ENCODE measurements at regions not wholly inside any gene's neighbourhood (a gene's known extent, or its start where the extent isn't known, plus 50 kb on each side); places are given as distances from the start of the nearest gene placed in this dataset.

DNA sequence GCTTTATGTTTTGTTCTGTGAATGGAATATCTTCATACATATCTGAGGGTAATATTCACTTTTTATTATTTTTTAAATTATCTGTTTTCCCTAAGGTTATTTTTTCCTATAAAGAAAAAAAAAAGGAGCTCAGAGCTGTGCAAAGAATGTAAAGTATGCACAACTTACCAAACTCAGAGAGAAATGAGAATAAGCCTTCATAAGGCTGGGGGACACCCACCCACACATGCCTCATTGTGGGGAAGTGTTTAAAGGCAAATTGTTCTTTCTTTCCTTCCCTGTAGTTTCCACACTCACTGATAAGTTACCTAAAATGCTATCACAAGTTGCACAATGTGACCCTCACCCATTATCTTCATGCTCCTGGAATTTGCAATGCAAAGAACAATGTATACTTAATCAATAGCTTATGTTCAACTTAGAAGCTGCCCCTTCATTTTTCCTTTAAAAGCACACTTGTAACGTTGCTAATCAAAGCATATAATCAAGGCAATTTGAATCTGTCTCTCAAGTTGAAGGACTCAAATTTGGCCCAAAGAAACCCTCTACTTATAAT lies 108.1 kb downstream of the GNAT3 start:
- DNase-seq (ENCODE audit: low read depth) = no peak

DNA sequence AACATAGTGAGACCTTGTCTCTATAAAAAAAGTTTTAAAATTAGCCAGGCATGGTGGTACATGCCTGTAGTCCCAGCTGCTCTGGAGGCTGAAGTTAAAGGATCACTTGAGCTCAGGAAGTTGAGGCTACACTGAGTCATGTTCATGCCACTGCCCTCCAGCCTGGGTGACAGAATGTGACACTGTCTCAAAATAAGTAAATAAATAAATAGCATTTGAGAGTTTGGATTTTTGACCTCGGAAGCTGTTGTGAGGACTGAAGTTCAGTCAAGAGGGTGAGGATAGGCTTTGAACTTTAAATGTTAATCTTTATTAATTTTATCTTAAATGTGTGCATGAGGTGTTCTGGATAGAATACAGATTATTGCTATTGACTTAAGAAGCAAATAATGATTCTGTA lies 110.2 kb downstream of the GNAT3 start:
- DNase-seq (ENCODE audit: low read depth) = no peak

DNA sequence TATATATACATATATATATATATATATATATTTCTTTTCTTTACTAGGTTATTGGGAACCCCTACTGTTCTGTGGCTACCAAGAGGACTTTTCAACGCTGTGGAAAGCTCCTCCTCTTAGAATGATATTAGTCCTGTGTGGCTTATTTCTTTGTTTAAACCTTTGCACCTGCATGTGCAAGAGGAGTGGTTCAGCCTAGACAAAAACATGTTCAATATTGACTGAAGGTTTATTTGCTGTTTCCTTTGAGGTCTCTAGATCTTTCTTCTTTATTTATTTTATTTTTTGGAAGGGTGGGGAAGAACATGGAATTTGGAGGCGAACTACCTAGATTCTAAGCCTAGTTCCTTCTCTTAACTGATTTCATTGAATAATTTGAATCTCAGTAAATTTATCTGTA lies 118.1 kb downstream of the GNAT3 start:
- no peak for DNase-seq (ENCODE audit: low read depth)

DNA sequence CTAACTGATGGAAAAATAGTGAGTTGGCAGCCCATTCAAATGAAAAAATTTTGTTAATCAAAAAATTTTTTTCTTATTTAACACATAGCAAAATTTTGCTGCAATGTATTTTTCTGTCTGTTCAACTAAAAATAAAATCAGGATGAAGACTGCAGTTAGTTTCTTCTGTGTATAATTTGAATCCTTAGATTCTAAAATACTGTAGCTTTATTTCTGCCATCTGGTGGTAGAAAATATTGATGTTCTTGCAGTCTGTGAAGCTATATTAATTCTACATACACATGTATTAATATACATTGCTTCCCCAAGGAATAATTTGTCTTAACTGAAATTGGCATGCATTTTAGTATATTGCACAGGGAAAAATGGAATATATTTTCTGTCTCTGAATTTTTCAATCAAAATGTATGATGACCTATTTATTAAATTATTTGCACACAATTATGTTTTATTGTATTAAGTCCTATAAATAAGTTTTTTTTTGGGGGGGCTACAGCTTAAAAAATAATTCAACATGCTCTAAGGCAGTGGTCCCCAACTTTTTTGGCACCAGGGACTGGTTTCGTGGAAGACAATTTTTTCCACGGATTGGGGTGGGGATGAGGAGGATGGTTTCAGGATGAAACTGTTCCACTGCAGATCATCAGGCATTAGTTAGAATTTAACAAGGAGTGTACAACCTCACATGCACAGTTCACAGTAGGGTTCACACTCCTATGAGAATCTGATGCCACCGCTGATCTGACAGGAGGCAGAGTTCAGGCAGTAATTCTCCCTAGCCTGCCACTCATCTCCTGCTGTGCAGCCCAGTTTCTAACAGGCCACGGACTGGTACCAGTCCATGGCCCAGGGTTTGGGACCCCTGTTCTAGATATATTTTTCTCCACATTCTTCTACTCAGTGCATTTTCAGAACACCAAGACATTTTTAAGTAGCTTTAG lies 119.4 kb downstream of the GNAT3 start:
- peak; percentile 66 for DNase-seq (ENCODE audit: low read depth)

DNA sequence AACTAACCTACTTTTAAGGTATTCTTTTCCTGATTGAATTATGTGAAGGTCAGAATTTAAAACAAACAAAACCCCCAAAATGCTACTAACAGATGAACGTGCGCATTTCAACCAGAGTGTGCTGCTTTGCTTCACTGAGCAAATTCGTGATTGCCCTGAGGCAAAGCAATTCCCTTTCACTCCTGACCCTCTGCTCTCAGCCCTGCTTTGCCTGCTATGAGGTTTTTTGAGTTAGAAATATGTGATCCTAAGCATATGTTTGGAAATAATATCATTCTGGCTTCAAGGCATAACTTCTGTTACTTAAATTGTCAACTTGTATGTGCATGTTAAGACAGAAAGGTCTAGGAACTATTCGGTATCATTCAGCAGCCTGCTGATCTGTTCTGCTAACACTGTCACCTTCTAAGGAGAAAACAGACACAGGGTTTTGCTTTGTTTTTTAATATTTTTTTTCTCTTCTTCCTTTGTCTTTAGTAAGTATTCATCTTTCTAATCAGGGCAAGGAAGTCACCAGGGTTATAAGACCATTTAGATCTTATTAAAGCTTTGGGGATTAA lies 124.2 kb downstream of the GNAT3 start:
- DNase-seq (ENCODE audit: low read depth) = no peak

DNA sequence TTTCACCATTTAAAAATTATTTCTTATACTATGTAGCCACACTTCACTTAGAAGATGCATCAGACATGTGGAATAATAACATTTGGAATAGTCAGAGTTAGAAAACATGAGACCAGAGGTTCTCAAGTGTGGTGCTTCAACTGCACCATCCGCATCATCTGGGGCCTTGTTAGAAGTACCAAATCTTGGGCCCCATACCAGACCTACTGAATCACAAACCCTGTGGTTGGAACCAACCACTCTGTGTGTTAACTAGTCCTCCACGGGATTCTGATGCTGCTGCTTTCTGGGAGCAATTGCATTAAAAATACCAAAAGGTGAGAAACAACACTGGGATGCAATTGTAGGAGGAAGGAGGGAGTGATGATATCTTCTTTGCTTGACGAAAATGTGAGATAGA lies 125.2 kb downstream of the GNAT3 start:
- peak; percentile 60 for DNase-seq (ENCODE audit: low read depth)

DNA sequence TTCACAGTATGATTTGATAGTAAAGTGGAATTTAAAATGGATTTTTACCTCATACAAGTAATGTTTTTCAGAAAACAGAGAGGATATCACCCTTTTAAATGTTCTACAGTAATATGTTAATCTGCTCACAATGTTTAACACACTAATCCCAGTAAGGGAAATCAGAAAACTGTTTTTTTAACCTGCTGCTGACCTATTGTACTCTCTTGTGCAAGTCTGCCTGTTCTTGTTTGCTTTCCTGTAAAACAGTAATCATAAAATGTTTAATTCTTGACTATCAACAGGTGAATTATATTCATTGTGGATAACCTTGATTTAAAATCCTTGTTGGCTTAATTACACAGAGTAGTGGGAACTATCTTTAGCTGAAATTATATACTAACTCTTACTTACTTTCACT lies 126.4 kb downstream of the GNAT3 start:
- DNase-seq (ENCODE audit: low read depth) = no peak

DNA sequence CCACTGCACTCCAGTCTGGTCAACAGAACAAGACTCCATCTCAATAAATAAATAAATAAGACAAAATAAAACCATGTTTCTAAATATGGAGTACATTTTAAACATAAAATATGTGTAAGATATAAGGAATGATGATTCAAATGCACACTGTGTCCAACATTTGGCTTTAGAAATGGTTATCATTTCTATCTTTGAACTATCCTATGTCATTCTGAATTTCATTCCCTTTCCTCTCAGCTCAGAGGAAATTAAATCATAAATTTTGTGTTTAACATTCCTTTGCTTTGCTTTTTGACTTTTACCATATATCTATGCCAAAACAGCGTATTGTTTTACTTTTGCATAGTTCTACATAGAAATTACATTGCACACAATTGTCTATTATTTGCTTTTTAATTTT lies 130.9 kb downstream of the GNAT3 start:
- DNase-seq (ENCODE audit: low read depth) = no peak

DNA sequence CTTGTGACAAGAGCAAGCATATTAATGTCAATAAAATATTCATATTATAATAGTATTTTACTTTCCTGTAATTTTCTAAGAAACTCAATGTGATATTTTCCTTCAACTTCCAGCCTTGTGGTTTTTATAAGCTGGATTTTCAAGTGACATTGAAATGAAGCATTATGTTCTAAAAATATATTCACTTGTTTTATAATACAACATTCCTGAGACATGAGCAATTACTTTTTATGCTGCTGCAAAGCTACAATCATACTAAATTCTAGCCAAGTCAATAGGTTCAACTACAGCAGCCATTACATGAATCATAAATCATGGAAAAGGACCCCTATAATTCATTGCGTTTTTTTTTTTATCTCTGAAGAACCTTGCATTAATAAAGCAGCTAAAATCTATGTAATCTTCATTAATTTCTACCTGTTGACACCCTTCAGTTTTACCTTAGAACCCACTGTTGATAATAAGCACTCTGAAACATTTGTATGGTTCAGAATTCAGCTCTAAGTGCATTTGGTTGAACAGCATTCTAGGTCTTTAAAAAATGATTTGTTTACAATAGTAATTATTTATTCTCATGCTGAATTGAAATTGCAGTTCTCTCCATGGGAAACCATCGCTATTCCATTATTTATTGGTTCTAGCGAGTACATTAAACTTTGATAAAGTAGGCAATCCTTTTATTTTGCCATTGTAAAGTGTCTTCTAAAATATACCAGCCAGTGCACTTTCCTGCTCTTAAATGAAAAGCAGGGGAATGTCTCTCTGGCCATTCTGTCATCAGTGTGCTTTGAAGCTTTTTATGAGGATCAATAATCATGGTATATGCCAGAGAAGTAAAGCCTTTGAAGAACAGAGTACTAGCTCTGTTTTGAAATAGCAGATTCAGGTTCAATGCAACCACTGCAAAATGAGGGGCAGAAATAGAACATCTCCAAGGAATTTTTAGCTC lies 132.6 kb downstream of the GNAT3 start:
- peak; percentile 84 for DNase-seq (ENCODE audit: low read depth)

DNA sequence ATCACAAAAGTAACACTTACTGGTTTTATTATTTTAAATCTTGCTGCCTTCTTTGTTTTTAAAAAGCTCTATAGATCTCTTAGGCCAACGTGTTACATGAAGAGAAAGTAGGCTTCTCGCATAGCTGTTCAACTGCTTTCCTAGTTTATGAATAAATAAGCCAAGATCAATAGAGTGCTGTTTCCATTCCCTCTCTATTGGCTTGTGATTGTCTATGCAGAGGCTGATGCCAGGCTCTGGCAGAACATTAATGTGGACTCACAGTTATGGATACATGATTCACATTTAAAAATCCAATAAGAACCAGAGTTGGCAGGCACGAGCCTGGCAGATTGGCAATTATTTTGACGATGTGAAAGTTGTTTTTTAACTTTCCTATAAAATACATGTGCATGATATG lies 137.5 kb downstream of the GNAT3 start:
- DNase-seq (ENCODE audit: low read depth) = no peak

DNA sequence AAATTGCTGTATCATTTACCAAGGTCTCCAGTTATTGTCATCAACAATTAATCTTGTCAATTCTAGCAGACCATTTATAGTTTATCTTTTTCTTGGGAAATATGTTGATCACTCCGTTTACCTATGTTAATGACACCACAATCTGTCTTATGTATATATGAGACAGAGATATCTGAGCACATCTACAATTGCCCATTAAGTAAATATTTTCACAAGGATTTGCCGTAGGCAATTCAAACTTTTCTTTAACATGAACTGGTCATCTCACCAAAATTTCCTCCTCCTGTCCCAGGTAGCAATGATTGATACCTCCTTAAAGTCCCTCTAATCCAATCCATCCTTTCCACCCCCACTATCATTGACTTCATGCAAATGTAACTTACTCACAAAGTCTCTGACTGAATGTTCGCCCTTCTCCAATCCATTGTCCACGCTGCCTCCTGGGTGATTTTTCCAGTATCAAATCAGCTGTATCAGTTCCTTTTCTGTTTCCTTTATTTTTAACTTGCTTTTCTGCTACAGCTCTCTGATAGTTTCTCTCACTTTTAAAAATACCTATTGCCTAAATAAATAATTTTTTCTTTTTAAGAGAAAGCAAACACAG lies 138.3 kb downstream of the GNAT3 start:
- no peak for DNase-seq (ENCODE audit: low read depth)

DNA sequence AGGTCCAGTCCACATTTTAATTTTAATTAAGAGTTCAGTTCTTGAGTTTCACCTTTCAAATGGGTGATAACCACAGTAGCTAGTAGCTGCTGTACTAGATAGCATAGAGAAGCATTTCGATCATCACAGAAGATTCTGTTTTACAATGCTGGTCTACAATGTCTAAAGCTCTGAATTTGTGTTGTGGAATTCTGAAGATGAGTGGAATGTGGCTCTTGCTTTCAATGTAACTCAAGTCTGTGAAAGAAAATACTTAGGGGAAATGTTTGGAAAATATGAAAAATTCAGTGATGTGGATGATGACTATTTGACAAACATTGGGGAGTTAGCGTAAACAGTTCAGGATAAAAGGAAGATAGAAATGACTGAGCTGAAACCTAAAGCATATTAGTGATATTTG lies 139.4 kb downstream of the GNAT3 start:
- DNase-seq (ENCODE audit: low read depth) = peak; percentile 30

DNA sequence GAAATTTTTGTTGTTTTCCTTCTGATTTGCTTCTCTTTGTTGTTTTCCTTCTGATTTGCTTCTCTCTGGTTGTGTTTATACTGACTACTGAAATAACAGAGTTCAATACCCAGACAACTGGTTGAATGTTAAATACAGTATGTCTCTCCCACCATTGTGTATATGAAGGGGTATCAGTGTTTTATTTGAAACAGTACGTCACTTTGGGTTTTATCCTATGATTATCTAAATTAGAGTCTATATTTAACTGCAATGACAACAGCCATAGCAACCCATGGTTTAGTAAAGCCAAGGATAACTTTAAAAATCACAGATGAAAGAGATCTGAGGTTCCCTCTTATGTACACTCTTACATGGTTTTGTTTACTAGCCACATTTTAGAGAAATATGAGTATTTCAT lies 141.3 kb downstream of the GNAT3 start:
- DNase-seq (ENCODE audit: low read depth) = no peak

DNA sequence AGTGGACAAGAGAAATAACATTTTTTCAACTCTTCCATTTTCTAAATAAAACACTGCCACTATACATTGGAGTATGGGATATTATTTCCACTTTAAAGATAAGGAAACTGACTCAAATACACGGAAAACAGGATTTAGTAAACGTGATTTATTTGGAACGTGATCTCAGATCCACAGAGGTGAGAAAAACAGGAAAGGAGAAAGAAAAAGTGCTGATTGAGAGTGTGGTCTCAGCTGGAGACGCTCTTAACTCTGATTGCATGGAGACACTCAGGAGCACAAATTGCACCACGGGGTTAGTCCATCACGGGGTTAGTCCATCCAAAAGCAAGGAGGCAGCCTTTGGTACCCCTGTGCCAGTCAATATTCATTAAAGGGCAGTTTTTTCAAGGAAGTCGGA lies 142.5 kb downstream of the GNAT3 start:
- DNase-seq (ENCODE audit: low read depth) = no peak

DNA sequence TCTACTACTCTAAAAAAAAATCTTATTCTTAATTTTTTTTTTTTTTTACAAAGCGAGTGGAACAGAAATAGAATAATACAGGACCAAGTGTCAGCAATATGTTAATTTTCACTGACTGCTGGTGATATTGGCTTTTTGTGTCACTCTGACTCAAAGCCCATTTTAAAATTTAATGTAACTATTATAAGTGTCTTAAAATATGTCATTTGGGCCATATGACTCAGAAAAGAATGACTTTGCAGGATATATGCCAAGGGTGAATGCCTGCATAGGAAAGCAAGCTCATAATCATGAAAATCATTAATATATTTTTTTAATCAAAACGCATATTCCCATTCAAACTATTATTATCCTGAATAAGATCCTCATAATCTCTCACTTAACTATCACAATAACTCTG lies 149.2 kb downstream of the GNAT3 start:
- peak; percentile 27 for DNase-seq (ENCODE audit: low read depth)

DNA sequence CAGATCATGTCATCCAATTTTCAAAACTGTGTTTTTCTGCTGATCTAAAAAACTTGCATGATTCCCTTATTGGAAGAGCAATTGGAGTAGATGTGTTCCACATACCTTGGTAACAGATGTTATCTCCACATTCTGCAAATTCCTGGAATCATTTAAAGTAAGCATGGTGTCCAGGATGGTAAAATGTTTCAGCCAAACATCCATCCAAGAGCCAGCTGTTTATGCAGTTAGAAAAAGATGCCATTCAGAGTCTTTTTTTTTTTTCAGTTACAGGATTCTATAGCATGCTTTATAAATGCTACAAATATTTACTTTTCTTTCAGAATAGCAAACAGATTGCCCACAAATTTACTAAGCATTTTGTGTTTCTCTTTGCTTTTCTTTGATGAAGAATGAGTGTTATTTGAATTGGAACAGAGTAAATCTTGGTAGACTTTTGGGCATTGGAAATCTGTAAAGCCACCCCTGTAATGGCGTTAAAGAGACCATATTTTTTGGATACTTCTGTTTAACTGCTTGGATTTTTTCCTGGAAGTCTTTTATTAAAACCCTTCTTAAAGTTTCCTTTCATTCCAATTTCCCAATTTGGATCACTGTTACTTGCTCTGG lies 149.8 kb downstream of the GNAT3 start:
- peak; percentile 6 for DNase-seq (ENCODE audit: low read depth)

DNA sequence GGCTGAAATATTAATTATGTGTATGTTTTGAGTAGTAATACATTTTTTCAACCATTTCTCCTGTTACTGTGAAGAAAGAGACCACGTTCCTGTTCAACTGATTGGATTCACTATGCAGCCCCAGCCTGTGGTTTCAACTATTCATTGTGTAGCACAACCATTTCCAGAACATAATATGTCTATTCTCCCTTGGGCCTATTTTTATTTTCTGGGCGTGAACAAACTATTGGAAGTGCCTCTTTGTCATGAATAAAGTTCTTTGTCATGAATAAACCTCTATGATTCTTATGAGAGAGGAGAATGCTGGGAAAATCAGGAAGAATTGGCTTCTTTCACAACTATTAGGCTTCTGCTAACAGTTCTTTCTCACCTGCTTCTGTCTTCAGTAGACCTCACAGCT lies 152.4 kb downstream of the GNAT3 start:
- DNase-seq (ENCODE audit: low read depth) = no peak

DNA sequence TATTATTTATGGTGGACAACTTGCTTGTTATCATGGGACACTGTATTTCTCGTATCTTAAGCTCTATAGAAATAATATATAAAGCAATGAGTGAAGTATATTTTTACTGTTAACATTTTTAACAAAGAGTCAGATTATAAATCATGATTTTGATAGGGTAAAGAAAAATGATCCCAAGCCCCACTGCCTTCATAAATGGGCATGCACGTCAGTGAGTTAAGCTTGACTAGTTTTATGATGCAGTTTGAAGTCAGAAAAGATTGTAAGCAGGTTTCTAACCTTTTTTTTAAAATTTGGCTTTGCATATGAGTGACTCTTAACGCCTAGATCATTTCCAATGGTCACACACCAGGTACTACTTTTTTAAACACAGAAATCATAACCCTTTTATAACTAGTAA lies 152.8 kb downstream of the GNAT3 start:
- DNase-seq (ENCODE audit: low read depth) = no peak

DNA sequence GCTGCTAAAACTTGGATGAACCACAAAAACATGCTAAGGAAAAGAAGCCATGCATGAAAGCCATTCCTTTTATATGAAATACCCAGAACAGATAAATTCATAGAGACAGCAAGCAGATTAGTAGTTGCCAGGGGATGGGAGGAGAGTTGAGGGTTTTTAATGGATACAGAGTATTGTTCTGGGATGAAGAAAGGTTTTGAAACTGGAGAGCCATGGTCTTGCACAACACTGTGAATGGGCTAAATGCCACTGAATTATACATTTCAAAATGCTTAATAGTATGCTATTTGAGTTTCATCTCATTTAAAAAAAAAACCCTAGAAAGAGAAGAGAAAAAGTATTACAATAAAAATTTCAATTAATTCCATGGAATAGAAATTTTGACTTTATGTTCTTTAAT lies 154.3 kb downstream of the GNAT3 start:
- DNase-seq (ENCODE audit: low read depth) = no peak

DNA sequence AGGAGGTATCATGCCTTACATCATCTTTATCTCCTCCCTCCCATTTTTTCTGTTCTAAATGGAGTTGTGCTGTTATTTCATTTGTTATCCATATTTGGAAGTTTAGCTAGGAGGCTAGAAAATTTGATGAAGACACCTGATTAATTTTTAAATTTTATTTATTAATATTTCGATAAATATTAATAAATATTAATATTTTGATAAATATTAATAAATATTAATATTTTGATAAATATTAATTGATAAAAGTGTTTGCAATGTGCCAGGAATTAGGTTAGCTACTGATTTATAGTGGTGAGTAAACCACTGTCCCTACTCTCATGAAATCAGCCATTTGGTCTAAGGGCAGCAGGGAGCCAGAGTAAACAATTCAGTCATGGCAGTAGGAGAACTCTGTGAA lies 161.4 kb downstream of the GNAT3 start:
- DNase-seq (ENCODE audit: low read depth) = no peak

DNA sequence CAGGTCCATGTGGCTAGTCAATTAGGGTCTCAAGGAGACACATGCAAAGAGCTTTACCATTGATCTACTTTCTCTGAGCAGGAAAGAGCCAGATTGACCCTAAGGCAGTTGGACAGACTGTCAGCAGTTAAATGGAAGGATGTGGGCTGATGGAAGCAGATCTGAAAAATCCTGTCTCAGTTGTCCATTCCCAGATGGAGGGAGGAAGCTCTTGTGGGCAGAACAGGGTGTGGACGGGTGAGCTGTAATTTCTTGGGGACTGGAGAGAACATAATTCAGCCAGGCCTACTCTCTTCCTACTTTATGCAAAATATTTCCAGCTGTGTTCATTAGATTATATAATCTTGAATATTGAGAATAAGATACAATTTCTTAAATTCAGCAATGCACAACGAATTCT lies 163.6 kb downstream of the GNAT3 start:
- no peak for DNase-seq (ENCODE audit: low read depth)

DNA sequence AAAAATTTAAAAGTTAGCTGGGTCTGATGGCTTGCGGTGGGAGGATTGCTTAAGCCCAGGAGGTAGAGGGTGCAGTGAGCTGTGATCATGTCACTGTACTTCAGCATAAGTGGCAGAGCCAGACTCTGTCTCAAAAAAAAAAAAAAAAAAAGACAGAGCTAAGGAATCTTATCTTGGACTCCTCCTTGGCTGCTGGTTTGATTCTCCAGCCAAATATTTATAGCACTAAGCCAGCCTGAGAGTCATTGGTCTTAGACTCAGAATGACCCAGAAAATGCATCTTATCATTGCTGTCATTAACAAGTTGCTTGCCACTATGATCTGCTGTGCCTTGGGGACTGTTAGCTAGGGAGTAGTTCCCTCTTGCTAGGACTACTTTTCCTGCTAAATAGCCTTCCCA lies 164.7 kb downstream of the GNAT3 start:
- DNase-seq (ENCODE audit: low read depth) = no peak
